GM12801 (cell line): ENCODE measurements at regions not wholly inside any gene's neighbourhood (a gene's known extent, or its start where the extent isn't known, plus 50 kb on each side); places are given as distances from the start of the nearest gene placed in this dataset.

Experiments
- CTCF ChIP-seq: IDR thresholded peaks from one replicate; pipeline ENCODE4 v1.5.1; 2011; ENCODE audit warnings: control low read depth; ENCODE audit not compliant: insufficient read length; ENCODE audit errors: extremely low read depth

GRCh38 chr18:6639305-6639704, 90.2 kb upstream of the ARHGAP28 start:
- TF ChIP-seq CTCF = no peak

- no peak for TF ChIP-seq CTCF
Measured at GRCh38 chr18:6644836-6645627, 84.5 kb upstream of the ARHGAP28 start.

GRCh38 chr18:6646801-6647200, 82.7 kb upstream of the ARHGAP28 start:
- TF ChIP-seq CTCF = no peak

- no peak for TF ChIP-seq CTCF
Measured at GRCh38 chr18:6648581-6648980, 80.9 kb upstream of the ARHGAP28 start.

- no peak for TF ChIP-seq CTCF
Measured at GRCh38 chr18:6649421-6650126, 79.9 kb upstream of the ARHGAP28 start.

- TF ChIP-seq CTCF = no peak
Measured at GRCh38 chr18:6650127-6650507, 79.4 kb upstream of the ARHGAP28 start.

- TF ChIP-seq CTCF = no peak
Measured at GRCh38 chr18:6650747-6651146, 78.8 kb upstream of the ARHGAP28 start.
